IMR-90 (cell line): ENCODE measurements at regions not wholly inside any gene's neighbourhood (a gene's known extent, or its start where the extent isn't known, plus 50 kb on each side); places are given as distances from the start of the nearest gene placed in this dataset.

Experiments
- BHLHE40 ChIP-seq: fragments of 150-350 bp; IDR thresholded peaks from 2 replicates; pipeline ENCODE4 v1.6.1; 2016; ENCODE audit warnings: mild to moderate bottlenecking, low read depth, low read length
- CEBPB ChIP-seq: IDR thresholded peaks from 2 replicates; pipeline ENCODE4 v1.6.1; 2012; ENCODE audit warnings: low read depth, low read length, improper control_type of control experiment
- CHD1 ChIP-seq: IDR thresholded peaks from 2 replicates; pipeline ENCODE4 v1.6.1; 2012; ENCODE audit warnings: low read depth, low read length, improper control_type of control experiment
- MAFK ChIP-seq: IDR thresholded peaks from 2 replicates; pipeline ENCODE4 v1.6.1; 2012; ENCODE audit warnings: low read depth, low read length, improper control_type of control experiment
- MXI1 ChIP-seq: IDR thresholded peaks from 2 replicates; pipeline ENCODE4 v1.6.1; 2012; ENCODE audit warnings: low read depth, mild to moderate bottlenecking, low read length, moderate library complexity, borderline replicate concordance
- NFE2L2 ChIP-seq: fragments of 150-350 bp; IDR thresholded peaks from 2 replicates; pipeline ENCODE4 v1.6.1; 2016; ENCODE audit warnings: low read depth, mild to moderate bottlenecking, low read length
- POLR2A ChIP-seq: IDR thresholded peaks from 2 replicates; pipeline ENCODE4 v1.6.1; 2012; ENCODE audit warnings: mild to moderate bottlenecking, low read depth, low read length
- RAD21 ChIP-seq: IDR thresholded peaks from 2 replicates; pipeline ENCODE4 v1.6.1; 2012; ENCODE audit warnings: low read length, improper control_type of control experiment
- RCOR1 ChIP-seq: IDR thresholded peaks from 2 replicates; pipeline ENCODE4 v1.6.1; 2012; ENCODE audit warnings: mild to moderate bottlenecking, low read length, improper control_type of control experiment; ENCODE audit not compliant: insufficient replicate concordance
- RFX5 ChIP-seq: IDR thresholded peaks from 2 replicates; pipeline ENCODE4 v1.8.0; 2012; ENCODE audit warnings: low read depth, mild to moderate bottlenecking, low read length, moderate library complexity
- SMC3 ChIP-seq: fragments of 150-350 bp; IDR thresholded peaks from 2 replicates; pipeline ENCODE4 v1.6.1; 2016; ENCODE audit warnings: low read depth, mild to moderate bottlenecking, antibody characterized with exemption, low read length, moderate library complexity
- TF ChIP-seq, protein P1 (sequence below): conservative IDR thresholded peaks from 2 replicates; pipeline ENCODE4 v1.5.1; 2012; ENCODE audit warnings: mild to moderate bottlenecking, low read depth, low read length, improper control_type of control experiment
- TF ChIP-seq, protein P2 (sequence below): fragments of 150-350 bp; IDR thresholded peaks from 2 replicates; pipeline ENCODE4 v1.6.1; 2017; ENCODE audit warnings: mild to moderate bottlenecking, antibody characterized with exemption, low read length, low read depth

DNA sequence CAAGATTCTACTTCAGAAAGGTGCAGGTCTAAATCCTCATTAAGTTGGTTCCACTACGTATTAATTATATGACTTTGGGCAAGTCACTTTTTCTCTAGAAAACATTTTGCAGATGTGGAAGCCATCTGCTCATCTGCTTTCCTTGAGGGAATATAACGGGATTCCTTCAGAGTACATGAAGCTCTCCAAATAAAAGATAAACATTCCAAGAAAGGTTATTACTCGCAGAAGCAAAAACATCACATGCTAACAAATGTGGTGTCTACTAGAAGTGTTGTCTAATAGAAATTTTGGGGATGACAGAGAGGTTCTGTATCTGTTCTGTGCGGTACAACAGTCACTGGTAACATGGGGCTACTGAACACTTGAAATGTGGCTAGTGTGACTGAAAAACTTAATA, 60.2 kb downstream of the NIBAN1 start:
- TF ChIP-seq, protein P1, sequence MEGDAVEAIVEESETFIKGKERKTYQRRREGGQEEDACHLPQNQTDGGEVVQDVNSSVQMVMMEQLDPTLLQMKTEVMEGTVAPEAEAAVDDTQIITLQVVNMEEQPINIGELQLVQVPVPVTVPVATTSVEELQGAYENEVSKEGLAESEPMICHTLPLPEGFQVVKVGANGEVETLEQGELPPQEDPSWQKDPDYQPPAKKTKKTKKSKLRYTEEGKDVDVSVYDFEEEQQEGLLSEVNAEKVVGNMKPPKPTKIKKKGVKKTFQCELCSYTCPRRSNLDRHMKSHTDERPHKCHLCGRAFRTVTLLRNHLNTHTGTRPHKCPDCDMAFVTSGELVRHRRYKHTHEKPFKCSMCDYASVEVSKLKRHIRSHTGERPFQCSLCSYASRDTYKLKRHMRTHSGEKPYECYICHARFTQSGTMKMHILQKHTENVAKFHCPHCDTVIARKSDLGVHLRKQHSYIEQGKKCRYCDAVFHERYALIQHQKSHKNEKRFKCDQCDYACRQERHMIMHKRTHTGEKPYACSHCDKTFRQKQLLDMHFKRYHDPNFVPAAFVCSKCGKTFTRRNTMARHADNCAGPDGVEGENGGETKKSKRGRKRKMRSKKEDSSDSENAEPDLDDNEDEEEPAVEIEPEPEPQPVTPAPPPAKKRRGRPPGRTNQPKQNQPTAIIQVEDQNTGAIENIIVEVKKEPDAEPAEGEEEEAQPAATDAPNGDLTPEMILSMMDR = no peak
- TF ChIP-seq RAD21 (no peak), MAFK (no peak), RFX5 (no peak), POLR2A (no peak), MXI1 (no peak), CEBPB (no peak), RCOR1 (no peak), CHD1 (no peak), BHLHE40 (no peak), NFE2L2 (no peak), SMC3 (no peak)
- TF ChIP-seq, protein P2, sequence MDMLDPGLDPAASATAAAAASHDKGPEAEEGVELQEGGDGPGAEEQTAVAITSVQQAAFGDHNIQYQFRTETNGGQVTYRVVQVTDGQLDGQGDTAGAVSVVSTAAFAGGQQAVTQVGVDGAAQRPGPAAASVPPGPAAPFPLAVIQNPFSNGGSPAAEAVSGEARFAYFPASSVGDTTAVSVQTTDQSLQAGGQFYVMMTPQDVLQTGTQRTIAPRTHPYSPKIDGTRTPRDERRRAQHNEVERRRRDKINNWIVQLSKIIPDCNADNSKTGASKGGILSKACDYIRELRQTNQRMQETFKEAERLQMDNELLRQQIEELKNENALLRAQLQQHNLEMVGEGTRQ = no peak
